ENCODE measurements at regions not wholly inside any gene's neighbourhood (a gene's known extent, or its start where the extent isn't known, plus 50 kb on each side); places are given as distances from the start of the nearest gene placed in this dataset.

DNA sequence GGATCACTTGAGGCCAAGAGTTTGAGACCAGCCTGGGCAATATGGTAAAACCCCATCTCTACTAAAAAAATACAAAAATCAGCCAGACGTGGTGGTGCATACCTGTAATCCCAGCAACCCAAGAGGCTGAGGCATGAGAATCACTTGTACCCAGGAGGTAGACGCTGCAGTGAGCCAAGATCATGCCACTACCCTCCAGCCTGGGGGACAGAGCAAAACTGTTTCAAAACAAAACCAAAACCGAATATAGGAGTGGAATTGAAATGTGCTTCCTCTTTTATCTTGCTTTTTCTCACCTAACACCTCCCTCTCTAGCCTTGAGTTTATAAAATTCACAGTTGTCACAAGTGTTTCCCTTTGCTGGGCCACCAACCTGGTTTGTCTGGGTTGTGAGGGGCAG lies 181.9 kb downstream of the PAH start:
- TF ChIP-seq, protein P1, sequence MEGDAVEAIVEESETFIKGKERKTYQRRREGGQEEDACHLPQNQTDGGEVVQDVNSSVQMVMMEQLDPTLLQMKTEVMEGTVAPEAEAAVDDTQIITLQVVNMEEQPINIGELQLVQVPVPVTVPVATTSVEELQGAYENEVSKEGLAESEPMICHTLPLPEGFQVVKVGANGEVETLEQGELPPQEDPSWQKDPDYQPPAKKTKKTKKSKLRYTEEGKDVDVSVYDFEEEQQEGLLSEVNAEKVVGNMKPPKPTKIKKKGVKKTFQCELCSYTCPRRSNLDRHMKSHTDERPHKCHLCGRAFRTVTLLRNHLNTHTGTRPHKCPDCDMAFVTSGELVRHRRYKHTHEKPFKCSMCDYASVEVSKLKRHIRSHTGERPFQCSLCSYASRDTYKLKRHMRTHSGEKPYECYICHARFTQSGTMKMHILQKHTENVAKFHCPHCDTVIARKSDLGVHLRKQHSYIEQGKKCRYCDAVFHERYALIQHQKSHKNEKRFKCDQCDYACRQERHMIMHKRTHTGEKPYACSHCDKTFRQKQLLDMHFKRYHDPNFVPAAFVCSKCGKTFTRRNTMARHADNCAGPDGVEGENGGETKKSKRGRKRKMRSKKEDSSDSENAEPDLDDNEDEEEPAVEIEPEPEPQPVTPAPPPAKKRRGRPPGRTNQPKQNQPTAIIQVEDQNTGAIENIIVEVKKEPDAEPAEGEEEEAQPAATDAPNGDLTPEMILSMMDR (IDR thresholded peaks at IDR 0.05) = no peak
- no peak for TF ChIP-seq POLR2AphosphoS5 (IDR thresholded peaks at IDR 0.05)
- TF ChIP-seq POLR2A (IDR thresholded peaks at IDR 0.05) = no peak
